Kidney capillary endothelial cell (primary cell): ENCODE measurements at regions not wholly inside any gene's neighbourhood (a gene's known extent, or its start where the extent isn't known, plus 50 kb on each side); places are given as distances from the start of the nearest gene placed in this dataset.
"Not testable (repeated sequence)": the region's sequence is repeated elsewhere in the genome, so short reads cannot be mapped to it uniquely, and the experiment has no call there.

Source experiments
- DNase-seq: peaks from one replicate; pipeline ENCODE4 v3.0.0-alpha.2; 2018; ENCODE audit warnings: low spot score

- no peak for DNase-seq
Measured at GRCh38 chr2:116769514-116769913, 1045.0 kb upstream of the DDX18 start.

DNA sequence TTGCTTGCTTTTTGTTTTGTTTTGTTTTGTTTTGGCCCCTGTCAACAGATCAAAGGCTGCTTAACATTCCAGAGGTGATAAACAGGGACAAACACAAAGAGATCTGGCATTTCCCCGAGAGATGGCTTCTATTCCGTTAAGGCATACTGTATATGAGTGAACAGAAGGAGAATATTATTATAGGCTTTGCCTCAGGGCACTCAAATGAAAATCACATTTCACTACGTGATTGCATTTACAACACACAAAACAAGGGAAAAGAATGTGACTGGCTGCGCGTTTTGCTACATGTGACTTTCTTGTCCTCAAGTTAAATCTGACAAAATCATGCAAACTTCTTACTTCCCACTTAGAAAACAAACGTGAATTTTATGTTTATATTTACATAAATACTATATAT, 1037.9 kb upstream of the DDX18 start:
- no peak for DNase-seq

GRCh38 chr2:116787848-116788247, 1026.6 kb upstream of the DDX18 start:
- no peak for DNase-seq

GRCh38 chr2:116802671-116803070, 1011.8 kb upstream of the DDX18 start:
- DNase-seq, result no peak

GRCh38 chr2:116804901-116805300, 1009.6 kb upstream of the DDX18 start:
- no peak for DNase-seq

DNA sequence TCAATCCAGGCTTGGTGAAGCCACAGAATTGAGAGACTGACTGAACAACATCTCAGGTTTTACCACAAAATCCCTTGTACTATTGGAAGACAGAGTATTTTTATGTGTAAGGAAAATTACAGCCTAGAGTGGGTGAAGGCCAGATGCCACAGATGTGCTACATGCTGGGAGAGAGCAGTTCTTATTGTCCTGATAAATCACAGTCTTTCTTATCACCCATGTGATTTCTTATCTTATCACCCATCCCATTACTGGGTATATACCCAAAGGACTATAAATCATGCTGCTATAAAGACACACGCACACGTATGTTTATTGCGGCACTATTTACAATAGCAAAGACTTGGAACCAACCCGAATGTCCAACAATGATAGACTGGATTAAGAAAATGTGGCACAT, 1008.0 kb upstream of the DDX18 start:
- DNase-seq, result not testable (repeated sequence)

DNA sequence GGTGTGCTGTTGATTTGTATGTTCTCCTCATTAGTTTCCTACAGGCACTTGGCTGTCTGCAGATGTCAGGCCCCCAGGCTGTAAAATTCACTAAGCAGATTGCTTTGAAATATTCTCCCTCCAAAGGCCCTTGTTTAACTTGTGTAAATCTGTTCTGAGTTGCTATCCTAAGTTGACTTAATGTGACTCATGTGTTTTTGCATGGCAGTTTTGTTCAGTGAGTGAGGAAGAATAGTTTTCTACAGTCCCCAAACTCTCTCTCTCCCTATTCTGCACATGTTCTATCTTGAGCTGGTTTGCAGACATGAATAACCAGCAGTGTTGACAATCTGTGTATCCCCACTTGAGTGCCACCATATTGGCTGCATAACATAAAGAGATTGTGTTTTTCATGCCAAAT, 1005.4 kb upstream of the DDX18 start:
- DNase-seq, result no peak

- no peak for DNase-seq
Measured at GRCh38 chr2:116810071-116810470, 1004.4 kb upstream of the DDX18 start.

- DNase-seq, result no peak
Measured at GRCh38 chr2:116810645-116811044, 1003.8 kb upstream of the DDX18 start.

DNA sequence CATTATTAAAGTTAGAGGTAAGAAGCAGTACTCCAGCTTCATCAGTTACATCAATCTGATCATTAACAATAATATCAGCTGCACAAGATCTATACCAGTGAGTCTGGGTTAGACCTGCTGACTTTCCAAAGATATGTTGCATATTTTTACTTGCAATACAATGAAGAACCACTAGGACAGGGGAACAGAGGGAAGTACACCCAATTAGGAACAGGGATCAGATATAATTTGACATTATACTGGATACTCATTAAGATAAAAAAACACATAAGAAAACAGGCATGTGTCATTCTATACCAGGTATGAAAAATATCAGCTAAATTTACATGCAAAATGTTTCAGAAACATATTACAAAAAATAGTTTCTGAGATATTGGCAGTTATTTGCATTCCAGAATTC, 995.1 kb upstream of the DDX18 start:
- no peak for DNase-seq

- DNase-seq, result no peak
Measured at GRCh38 chr2:116820986-116821385, 993.5 kb upstream of the DDX18 start.

GRCh38 chr2:116829543-116829942, 984.9 kb upstream of the DDX18 start:
- DNase-seq, result not testable (repeated sequence)

DNA sequence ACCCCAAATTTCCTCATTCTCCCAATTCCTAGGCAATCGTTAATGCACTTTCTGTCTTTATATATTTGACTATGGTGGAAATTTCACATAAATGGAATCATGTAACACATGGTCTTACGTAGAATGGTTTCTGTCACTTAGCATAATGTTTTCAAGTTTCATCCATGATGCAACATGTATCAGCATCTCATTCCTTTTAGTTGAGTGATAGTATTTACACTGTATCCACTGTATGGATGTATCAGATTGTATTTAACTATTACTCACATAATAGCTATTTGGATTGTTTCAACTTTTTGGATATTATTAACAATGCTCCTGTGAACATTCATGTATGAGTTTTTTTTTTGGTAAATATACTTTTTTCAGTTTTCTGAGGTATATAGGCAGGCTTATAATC, 982.3 kb upstream of the DDX18 start:
- DNase-seq, result no peak

- no peak for DNase-seq
Measured at GRCh38 chr2:116833052-116833451, 981.4 kb upstream of the DDX18 start.

DNA sequence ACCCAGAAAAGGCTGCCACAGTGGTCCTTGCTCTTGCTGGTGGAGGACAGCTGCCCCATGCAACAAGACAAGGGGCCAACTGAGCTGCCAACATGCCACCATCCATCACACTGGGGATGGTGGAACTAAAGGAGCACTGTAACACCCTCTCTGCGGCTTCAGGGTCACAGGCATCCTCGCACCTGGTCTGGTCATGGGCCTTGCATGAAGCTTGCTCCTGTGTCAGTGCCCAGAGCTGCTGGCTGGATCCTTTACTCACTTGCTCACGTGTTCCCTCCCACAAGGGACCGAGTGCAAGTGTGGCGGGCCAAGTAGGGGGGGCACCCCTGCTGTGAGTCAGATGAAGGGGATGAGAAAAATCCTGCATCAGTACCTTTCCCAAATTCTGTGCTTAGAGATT, 972.3 kb upstream of the DDX18 start:
- no peak for DNase-seq

- DNase-seq, result no peak
Measured at GRCh38 chr2:116859708-116860107, 954.8 kb upstream of the DDX18 start.

DNA sequence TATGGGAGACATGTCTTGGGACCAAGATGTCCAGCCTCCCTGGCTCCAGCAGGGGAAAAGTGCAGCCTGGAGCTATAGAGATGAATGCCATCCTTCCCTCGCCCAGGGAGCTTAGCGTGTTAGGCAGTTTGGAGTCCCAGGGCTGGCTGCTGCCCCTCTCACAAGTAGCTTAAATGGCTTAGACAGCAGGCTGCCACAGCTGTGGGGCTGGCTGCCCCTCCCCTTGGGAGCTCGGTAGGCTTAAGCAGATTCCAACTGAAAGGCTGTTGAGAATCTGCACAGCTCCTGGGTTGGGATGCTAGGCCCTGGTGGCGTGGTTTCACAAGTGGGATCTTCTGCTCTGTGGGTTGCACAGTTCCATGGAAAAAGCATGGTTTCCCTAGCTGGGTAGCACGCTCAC, 940.5 kb upstream of the DDX18 start:
- DNase-seq, result no peak

GRCh38 chr2:116877274-116877673, 937.2 kb upstream of the DDX18 start:
- DNase-seq, result no peak

GRCh38 chr2:116877944-116878343, 936.5 kb upstream of the DDX18 start:
- DNase-seq, result no peak

DNA sequence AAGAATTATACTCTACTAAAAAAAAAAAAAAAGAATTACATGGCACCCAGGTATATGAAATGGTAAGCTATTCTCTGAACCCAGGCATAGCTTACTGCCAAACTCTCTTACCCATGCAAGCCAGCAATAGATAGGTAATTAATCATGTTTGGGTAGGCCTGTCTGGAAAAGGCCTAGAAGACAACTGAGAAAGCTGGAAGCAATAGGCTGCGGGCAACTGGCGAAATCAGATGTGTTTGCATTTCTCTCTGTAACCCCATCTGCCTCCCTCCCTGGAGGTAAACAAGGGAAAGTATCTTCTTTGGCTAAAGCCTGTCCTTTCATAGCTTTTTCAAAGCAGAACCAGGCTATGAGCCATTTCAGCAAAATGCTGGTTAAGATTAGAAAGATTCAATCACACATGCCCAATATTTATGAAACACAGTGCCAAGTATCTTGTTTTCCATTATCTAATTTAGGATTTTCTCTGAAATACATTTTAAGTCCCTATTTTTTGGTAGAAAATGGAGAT, 934.8 kb upstream of the DDX18 start:
- DNase-seq, result no peak

GRCh38 chr2:116891191-116891590, 923.3 kb upstream of the DDX18 start:
- DNase-seq, result no peak

DNA sequence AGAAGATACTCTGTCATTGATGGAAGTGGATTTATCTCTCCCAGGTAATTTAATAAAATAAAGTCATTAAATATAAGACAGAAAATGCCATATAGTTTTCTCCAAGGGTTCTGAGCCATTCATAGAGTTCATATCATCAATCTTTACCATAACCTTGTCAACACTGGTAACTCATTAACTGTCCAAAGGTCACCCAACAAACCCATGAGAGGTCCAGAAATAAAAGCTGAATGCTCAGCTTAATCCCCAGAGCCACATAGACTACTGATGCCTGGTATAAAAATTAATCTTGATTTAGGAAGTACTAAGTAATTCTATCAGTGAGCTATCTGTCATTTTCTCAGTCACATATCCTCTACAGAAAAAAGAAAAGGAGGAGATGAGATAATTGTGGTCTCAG, 903.0 kb upstream of the DDX18 start:
- no peak for DNase-seq

- DNase-seq, result no peak
Measured at GRCh38 chr2:116915673-116916072, 898.8 kb upstream of the DDX18 start.

- no peak for DNase-seq
Measured at GRCh38 chr2:116917196-116917595, 897.3 kb upstream of the DDX18 start.

- DNase-seq, result no peak
Measured at GRCh38 chr2:116918574-116918973, 895.9 kb upstream of the DDX18 start.
